WTC11 (cell line): ENCODE measurements at regions not wholly inside any gene's neighbourhood (a gene's known extent, or its start where the extent isn't known, plus 50 kb on each side); places are given as distances from the start of the nearest gene placed in this dataset.

Source experiments
- ATAC-seq: fragments of 200-7000 bp; cut with Tn5 transposase; 2 replicates; pipeline ENCODE4 v1.10.0; 2021; ENCODE audit warnings: mild to moderate bottlenecking, moderate library complexity
- CTCF ChIA-PET: fragments of 300-600 bp; sonication (Branson Sonifier 250); formaldehyde crosslinking; loops from one replicate; lab custom pipeline; 2021; ENCODE audit warnings: antibody characterized with exemption; lab: Charles Lee
- POLR2A ChIA-PET: fragments of 350-600 bp; sonication (Branson Sonifier 250); formaldehyde crosslinking; loops from one replicate; lab custom pipeline; 2021; ENCODE audit warnings: antibody characterized with exemption; lab: Charles Lee
- DNase-seq: peaks from one replicate; pipeline ENCODE4 v3.0.0; 2021; ENCODE audit warnings: low spot score
- H3K27ac Mint-ChIP-seq: 2 replicates; pipeline ENCODE4 v1.8.0; 2021; ENCODE audit warnings: mixed read lengths
- H3K27me3 Mint-ChIP-seq: 2 replicates; pipeline ENCODE4 v1.8.0; 2021; ENCODE audit warnings: low read depth, mild to moderate bottlenecking, moderate library complexity, mixed read lengths
- H3K36me3 Mint-ChIP-seq: 2 replicates; pipeline ENCODE4 v1.8.0; 2021; ENCODE audit warnings: mixed read lengths
- H3K4me1 Mint-ChIP-seq: 2 replicates; pipeline ENCODE4 v1.8.0; 2022; ENCODE audit warnings: mixed read lengths
- H3K4me3 Mint-ChIP-seq: 2 replicates; pipeline ENCODE4 v1.8.0; 2021; ENCODE audit warnings: mild to moderate bottlenecking, moderate library complexity, mixed read lengths
- H3K9me3 Mint-ChIP-seq: 2 replicates; pipeline ENCODE4 v1.8.0; 2021; ENCODE audit warnings: mixed read lengths
- AFF4 ChIP-seq: sonication (generic); formaldehyde crosslinking; IDR thresholded peaks from 2 replicates; pipeline ENCODE4 v1.8.1; 2023; ENCODE audit warnings: mild to moderate bottlenecking, missing genetic modification reagents, borderline replicate concordance
- ELF4 ChIP-seq: sonication (generic); formaldehyde crosslinking; IDR thresholded peaks from 2 replicates; pipeline ENCODE4 v1.8.1; 2022; ENCODE audit warnings: low read depth, mild to moderate bottlenecking, moderate library complexity, missing genetic modification reagents
- NFATC4 ChIP-seq: fragments of 250-450 bp; sonication (Bioruptor Pico); IDR thresholded peaks from 2 replicates; pipeline ENCODE4 v1.9.0; 2021; ENCODE audit warnings: mild to moderate bottlenecking
- PRDM15 ChIP-seq: sonication (generic); formaldehyde crosslinking; IDR thresholded peaks from 2 replicates; pipeline ENCODE4 v1.8.0; 2022; ENCODE audit warnings: missing genetic modification reagents
- PREB ChIP-seq: sonication (generic); formaldehyde crosslinking; IDR thresholded peaks from 2 replicates; pipeline ENCODE4 v1.8.1; 2022; ENCODE audit warnings: mild to moderate bottlenecking, missing genetic modification reagents, moderate library complexity, borderline replicate concordance
- SMAD3 ChIP-seq: sonication (generic); formaldehyde crosslinking; IDR thresholded peaks from 2 replicates; pipeline ENCODE4 v1.8.0; 2022; ENCODE audit warnings: missing genetic modification reagents, mild to moderate bottlenecking, borderline replicate concordance
- SOX15 ChIP-seq: fragments of 250-450 bp; sonication (Bioruptor Pico); IDR thresholded peaks from 2 replicates; pipeline ENCODE4 v1.9.0; 2021; ENCODE audit warnings: mild to moderate bottlenecking
- TEAD4 ChIP-seq: sonication (generic); formaldehyde crosslinking; IDR thresholded peaks from 2 replicates; pipeline ENCODE4 v1.8.0; 2022; ENCODE audit warnings: mild to moderate bottlenecking, missing genetic modification reagents
- ZNF263 ChIP-seq: sonication (generic); formaldehyde crosslinking; IDR thresholded peaks from 2 replicates; pipeline ENCODE4 v1.8.1; 2022; ENCODE audit warnings: low read depth, mild to moderate bottlenecking, moderate library complexity, missing genetic modification reagents
- TF ChIP-seq, protein P1 (sequence below): fragments of 250-450 bp; sonication (Bioruptor Pico); IDR thresholded peaks from 2 replicates; pipeline ENCODE4 v2.1.2; 2022; ENCODE audit warnings: mild to moderate bottlenecking, moderate library complexity
- TF ChIP-seq, protein P2 (sequence below): sonication (generic); formaldehyde crosslinking; IDR thresholded peaks from 2 replicates; pipeline ENCODE4 v1.8.0; 2022; ENCODE audit warnings: mild to moderate bottlenecking, missing genetic modification reagents
- TF ChIP-seq, protein P3 (sequence below): sonication (generic); formaldehyde crosslinking; IDR thresholded peaks from 2 replicates; pipeline ENCODE4 v1.8.0; 2023; ENCODE audit warnings: missing genetic modification reagents, mild to moderate bottlenecking, borderline replicate concordance
- TF ChIP-seq, protein P4 (sequence below): sonication (generic); formaldehyde crosslinking; IDR thresholded peaks from 2 replicates; pipeline ENCODE4 v1.8.1; 2023; ENCODE audit warnings: mild to moderate bottlenecking, missing genetic modification reagents
- TF ChIP-seq, protein P5 (sequence below): sonication (generic); formaldehyde crosslinking; IDR thresholded peaks from 2 replicates; pipeline ENCODE4 v1.8.1; 2022; ENCODE audit warnings: low read depth, mild to moderate bottlenecking, moderate library complexity, missing genetic modification reagents, borderline replicate concordance
- TF ChIP-seq, protein P6 (sequence below): fragments of 200-600 bp; IDR thresholded peaks from 2 replicates; pipeline ENCODE4 v1.8.0; 2022; ENCODE audit warnings: antibody characterized with exemption

DNA sequence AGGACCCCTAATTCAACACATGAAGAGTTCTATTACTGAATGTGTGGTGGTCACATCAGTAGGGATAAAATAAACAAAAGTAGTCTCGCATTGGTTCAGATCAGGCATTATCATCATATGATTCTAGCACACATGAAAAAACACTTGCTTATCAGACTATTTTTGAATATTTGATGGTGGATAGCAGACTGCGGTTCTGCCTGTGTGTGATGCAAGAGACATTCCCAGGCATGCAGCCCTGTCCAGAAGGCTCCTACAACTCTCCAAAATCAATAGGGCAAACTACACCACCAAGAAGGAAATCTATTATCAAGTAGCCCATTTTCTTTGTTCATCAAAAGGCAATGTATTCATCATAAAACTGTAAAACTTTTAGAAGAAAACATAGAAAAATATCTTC is 304.7 kb downstream of the DUSP10 start (continued):
- TF ChIP-seq PRDM15 (CRISPR knock-in tag) = no peak

- ATAC-seq (no peak), DNase-seq (no peak)
- no peaks in the 10 kb centered on the region for H3K27me3 Mint-ChIP-seq
- no peak overlapping the region for H3K4me3 Mint-ChIP-seq
- CTCF ChIA-PET = no interaction called here
- POLR2A ChIA-PET = no interaction called here
- H3K36me3 Mint-ChIP-seq = no peaks in the 10 kb centered on the region
- no peak overlapping the region for H3K27ac Mint-ChIP-seq
- H3K9me3 Mint-ChIP-seq = no peaks in the 10 kb centered on the region
- peaks cover 15% of the 10 kb centered on the region for H3K4me1 Mint-ChIP-seq
- TF ChIP-seq, protein P1, sequence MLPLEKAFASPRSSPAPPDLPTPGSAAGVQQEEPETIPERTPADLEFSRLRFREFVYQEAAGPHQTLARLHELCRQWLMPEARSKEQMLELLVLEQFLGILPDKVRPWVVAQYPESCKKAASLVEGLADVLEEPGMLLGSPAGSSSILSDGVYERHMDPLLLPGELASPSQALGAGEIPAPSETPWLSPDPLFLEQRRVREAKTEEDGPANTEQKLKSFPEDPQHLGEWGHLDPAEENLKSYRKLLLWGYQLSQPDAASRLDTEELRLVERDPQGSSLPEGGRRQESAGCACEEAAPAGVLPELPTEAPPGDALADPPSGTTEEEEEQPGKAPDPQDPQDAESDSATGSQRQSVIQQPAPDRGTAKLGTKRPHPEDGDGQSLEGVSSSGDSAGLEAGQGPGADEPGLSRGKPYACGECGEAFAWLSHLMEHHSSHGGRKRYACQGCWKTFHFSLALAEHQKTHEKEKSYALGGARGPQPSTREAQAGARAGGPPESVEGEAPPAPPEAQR = no peak
- TF ChIP-seq, protein P2, sequence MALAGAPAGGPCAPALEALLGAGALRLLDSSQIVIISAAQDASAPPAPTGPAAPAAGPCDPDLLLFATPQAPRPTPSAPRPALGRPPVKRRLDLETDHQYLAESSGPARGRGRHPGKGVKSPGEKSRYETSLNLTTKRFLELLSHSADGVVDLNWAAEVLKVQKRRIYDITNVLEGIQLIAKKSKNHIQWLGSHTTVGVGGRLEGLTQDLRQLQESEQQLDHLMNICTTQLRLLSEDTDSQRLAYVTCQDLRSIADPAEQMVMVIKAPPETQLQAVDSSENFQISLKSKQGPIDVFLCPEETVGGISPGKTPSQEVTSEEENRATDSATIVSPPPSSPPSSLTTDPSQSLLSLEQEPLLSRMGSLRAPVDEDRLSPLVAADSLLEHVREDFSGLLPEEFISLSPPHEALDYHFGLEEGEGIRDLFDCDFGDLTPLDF (CRISPR knock-in tag) = no peak
- TF ChIP-seq SOX15 (CRISPR knock-in tag) (no peak), AFF4 (CRISPR knock-in tag) (no peak), SMAD3 (CRISPR knock-in tag) (no peak), TEAD4 (CRISPR knock-in tag) (no peak), ZNF263 (CRISPR knock-in tag) (no peak), PREB (CRISPR knock-in tag) (no peak), ELF4 (CRISPR knock-in tag) (no peak), NFATC4 (CRISPR knock-in tag) (no peak)
- TF ChIP-seq, protein P3, sequence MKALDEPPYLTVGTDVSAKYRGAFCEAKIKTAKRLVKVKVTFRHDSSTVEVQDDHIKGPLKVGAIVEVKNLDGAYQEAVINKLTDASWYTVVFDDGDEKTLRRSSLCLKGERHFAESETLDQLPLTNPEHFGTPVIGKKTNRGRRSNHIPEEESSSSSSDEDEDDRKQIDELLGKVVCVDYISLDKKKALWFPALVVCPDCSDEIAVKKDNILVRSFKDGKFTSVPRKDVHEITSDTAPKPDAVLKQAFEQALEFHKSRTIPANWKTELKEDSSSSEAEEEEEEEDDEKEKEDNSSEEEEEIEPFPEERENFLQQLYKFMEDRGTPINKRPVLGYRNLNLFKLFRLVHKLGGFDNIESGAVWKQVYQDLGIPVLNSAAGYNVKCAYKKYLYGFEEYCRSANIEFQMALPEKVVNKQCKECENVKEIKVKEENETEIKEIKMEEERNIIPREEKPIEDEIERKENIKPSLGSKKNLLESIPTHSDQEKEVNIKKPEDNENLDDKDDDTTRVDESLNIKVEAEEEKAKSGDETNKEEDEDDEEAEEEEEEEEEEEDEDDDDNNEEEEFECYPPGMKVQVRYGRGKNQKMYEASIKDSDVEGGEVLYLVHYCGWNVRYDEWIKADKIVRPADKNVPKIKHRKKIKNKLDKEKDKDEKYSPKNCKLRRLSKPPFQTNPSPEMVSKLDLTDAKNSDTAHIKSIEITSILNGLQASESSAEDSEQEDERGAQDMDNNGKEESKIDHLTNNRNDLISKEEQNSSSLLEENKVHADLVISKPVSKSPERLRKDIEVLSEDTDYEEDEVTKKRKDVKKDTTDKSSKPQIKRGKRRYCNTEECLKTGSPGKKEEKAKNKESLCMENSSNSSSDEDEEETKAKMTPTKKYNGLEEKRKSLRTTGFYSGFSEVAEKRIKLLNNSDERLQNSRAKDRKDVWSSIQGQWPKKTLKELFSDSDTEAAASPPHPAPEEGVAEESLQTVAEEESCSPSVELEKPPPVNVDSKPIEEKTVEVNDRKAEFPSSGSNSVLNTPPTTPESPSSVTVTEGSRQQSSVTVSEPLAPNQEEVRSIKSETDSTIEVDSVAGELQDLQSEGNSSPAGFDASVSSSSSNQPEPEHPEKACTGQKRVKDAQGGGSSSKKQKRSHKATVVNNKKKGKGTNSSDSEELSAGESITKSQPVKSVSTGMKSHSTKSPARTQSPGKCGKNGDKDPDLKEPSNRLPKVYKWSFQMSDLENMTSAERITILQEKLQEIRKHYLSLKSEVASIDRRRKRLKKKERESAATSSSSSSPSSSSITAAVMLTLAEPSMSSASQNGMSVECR (CRISPR knock-in tag) = no peak
- TF ChIP-seq, protein P4, sequence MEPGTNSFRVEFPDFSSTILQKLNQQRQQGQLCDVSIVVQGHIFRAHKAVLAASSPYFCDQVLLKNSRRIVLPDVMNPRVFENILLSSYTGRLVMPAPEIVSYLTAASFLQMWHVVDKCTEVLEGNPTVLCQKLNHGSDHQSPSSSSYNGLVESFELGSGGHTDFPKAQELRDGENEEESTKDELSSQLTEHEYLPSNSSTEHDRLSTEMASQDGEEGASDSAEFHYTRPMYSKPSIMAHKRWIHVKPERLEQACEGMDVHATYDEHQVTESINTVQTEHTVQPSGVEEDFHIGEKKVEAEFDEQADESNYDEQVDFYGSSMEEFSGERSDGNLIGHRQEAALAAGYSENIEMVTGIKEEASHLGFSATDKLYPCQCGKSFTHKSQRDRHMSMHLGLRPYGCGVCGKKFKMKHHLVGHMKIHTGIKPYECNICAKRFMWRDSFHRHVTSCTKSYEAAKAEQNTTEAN = no peak
- TF ChIP-seq, protein P5, sequence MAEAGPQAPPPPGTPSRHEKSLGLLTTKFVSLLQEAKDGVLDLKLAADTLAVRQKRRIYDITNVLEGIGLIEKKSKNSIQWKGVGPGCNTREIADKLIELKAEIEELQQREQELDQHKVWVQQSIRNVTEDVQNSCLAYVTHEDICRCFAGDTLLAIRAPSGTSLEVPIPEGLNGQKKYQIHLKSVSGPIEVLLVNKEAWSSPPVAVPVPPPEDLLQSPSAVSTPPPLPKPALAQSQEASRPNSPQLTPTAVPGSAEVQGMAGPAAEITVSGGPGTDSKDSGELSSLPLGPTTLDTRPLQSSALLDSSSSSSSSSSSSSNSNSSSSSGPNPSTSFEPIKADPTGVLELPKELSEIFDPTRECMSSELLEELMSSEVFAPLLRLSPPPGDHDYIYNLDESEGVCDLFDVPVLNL = no peak
- TF ChIP-seq, protein P6, sequence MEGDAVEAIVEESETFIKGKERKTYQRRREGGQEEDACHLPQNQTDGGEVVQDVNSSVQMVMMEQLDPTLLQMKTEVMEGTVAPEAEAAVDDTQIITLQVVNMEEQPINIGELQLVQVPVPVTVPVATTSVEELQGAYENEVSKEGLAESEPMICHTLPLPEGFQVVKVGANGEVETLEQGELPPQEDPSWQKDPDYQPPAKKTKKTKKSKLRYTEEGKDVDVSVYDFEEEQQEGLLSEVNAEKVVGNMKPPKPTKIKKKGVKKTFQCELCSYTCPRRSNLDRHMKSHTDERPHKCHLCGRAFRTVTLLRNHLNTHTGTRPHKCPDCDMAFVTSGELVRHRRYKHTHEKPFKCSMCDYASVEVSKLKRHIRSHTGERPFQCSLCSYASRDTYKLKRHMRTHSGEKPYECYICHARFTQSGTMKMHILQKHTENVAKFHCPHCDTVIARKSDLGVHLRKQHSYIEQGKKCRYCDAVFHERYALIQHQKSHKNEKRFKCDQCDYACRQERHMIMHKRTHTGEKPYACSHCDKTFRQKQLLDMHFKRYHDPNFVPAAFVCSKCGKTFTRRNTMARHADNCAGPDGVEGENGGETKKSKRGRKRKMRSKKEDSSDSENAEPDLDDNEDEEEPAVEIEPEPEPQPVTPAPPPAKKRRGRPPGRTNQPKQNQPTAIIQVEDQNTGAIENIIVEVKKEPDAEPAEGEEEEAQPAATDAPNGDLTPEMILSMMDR = no peak
Measured at GRCh38 chr1:221437926-221438325, 304.0 kb downstream of the DUSP10 start.
